GM12878 (cell line): ENCODE measurements at regions not wholly inside any gene's neighbourhood (a gene's known extent, or its start where the extent isn't known, plus 50 kb on each side); places are given as distances from the start of the nearest gene placed in this dataset.

Experiments
- ATAC-seq: fragments of 200-7000 bp; cut with Tn5 transposase; 3 replicates; pipeline ENCODE4 v1.9.1; 2020; ENCODE audit warnings: mild to moderate bottlenecking, moderate library complexity
- BruUV-seq: library from RNA; stranded (reverse); fragments of 400-500 nt; replicated peaks from 2 replicates; lab custom pipeline; 2021; lab: Mats Ljungman, UMichigan
- CTCF ChIA-PET: fragments of 300-600 bp; sonication (Branson Sonifier 250); formaldehyde crosslinking; extraction: SDS; loops from one replicate; lab custom pipeline; 2021; ENCODE audit warnings: inconsistent platforms; lab: Yijun Ruan, JAX
- POLR2A ChIA-PET: fragments of 350-600 bp; formaldehyde crosslinking; extraction: SDS; loops from one replicate; lab custom pipeline; 2021; ENCODE audit warnings: inconsistent platforms; lab: Charles Lee
- RAD21 ChIA-PET: fragments of 300-600 bp; sonication (Branson Sonifier 250); formaldehyde crosslinking; loops from one replicate; lab custom pipeline; 2023; ENCODE audit warnings: antibody characterized with exemption; ENCODE audit not compliant: unreplicated experiment; lab: Charles Lee
- SMC1A ChIA-PET: fragments of 300-600 bp; sonication (Branson Sonifier 250); formaldehyde crosslinking; loops from one replicate; lab custom pipeline; 2023; ENCODE audit not compliant: unreplicated experiment, uncharacterized antibody; lab: Charles Lee
- DNase-seq: peaks from one replicate; pipeline ENCODE4 v3.0.0-alpha.2; 2011; ENCODE audit warnings: low read depth, low spot score
- FAIRE-seq: peaks from 3 replicates; lab custom pipeline; 2011; peaks lifted over from hg19 to GRCh38; lab: Jason Lieb, UNC
- H2AFZ ChIP-seq: 2 replicates; pipeline ENCODE4 v1.6.0; 2011; ENCODE audit warnings: low read depth, low read length, control low read depth; ENCODE audit not compliant: control insufficient read depth
- H3K27ac ChIP-seq: 2 replicates; pipeline ENCODE4 v1.5.1; 2011; ENCODE audit warnings: control low read depth; ENCODE audit not compliant: control insufficient read depth, insufficient read depth
- H3K27me3 ChIP-seq, 2 experiments: replicated peaks in 1 of 2; 2 replicates each; pipeline versions ENCODE4 v1.6.0 to v1.6.1; 2011; ENCODE audit warnings: low read length in 1 of 2; ENCODE audit not compliant: control insufficient read depth in 2 of 2, insufficient read depth in 2 of 2
- H3K36me3 ChIP-seq, 2 experiments: 2 replicates each; pipeline ENCODE4 v1.5.1; 2011; ENCODE audit warnings: low read length in 1 of 2; ENCODE audit not compliant: control insufficient read depth in 2 of 2, insufficient read depth in 2 of 2
- H3K4me1 ChIP-seq: 2 replicates; pipeline ENCODE4 v1.6.1; 2011; ENCODE audit warnings: mild to moderate bottlenecking, low read length, moderate library complexity, mixed read lengths; ENCODE audit not compliant: control insufficient read depth, insufficient read depth
- H3K4me2 ChIP-seq: 2 replicates; pipeline ENCODE4 v1.6.0; 2011; ENCODE audit warnings: control low read depth; ENCODE audit not compliant: control insufficient read depth, insufficient read depth
- H3K4me3 ChIP-seq: fragments of 200-600 bp; sonication (generic); 2 replicates; pipeline ENCODE4 v1.5.1; 2016
- H3K79me2 ChIP-seq: 2 replicates; pipeline ENCODE4 v1.6.0; 2011; ENCODE audit warnings: low read length; ENCODE audit not compliant: control insufficient read depth, insufficient read depth
- H3K9ac ChIP-seq: 2 replicates; pipeline ENCODE4 v1.8.0; 2011; ENCODE audit warnings: low read length, control low read depth, mixed read lengths; ENCODE audit not compliant: control insufficient read depth, insufficient read depth
- H3K9me3 ChIP-seq: replicated peaks from 3 replicates; pipeline ENCODE4 v1.5.1; 2011; ENCODE audit warnings: mild to moderate bottlenecking, low read length; ENCODE audit not compliant: control insufficient read depth, insufficient read depth
- H4K20me1 ChIP-seq: 2 replicates; pipeline ENCODE4 v1.6.0; 2011; ENCODE audit not compliant: control insufficient read depth, insufficient read depth
- ASH2L ChIP-seq: fragments of 300-600, 200-600 bp; sonication (generic); IDR thresholded peaks from 2 replicates; pipeline ENCODE4 v1.6.1; 2017; ENCODE audit warnings: low read depth, mild to moderate bottlenecking, borderline replicate concordance
- EP300 ChIP-seq, 2 experiments: fragments of 150-350 bp in 1 of 2; IDR thresholded peaks; 2 replicates each; pipeline ENCODE4 v1.6.1; 2011 to 2012; ENCODE audit warnings: low read depth in 2 of 2, low read length in 2 of 2, borderline replicate concordance in 1 of 2, improper control_type of control experiment in 1 of 2, inconsistent platforms in 1 of 2; ENCODE audit not compliant: control insufficient read depth in 1 of 2
- IRF4 ChIP-seq: IDR thresholded peaks from 2 replicates; pipeline ENCODE4 v1.6.1; 2011; ENCODE audit warnings: low read depth, low read length
- KDM1A ChIP-seq: fragments of 200-600 bp; sonication (generic); IDR thresholded peaks from 2 replicates; pipeline ENCODE4 v1.6.1; 2016; ENCODE audit warnings: borderline replicate concordance
- KLF5 ChIP-seq: fragments of 450-650 bp; IDR thresholded peaks from 2 replicates; pipeline ENCODE4 v1.6.1; 2014; ENCODE audit warnings: mild to moderate bottlenecking; ENCODE audit not compliant: partially characterized antibody
- MAX ChIP-seq: IDR thresholded peaks from 2 replicates; pipeline ENCODE4 v1.6.1; 2012; ENCODE audit warnings: low read depth, low read length, improper control_type of control experiment
- NR2C2 ChIP-seq: IDR thresholded peaks from 2 replicates; pipeline ENCODE4 v1.6.1; 2011; ENCODE audit warnings: borderline replicate concordance, low read depth; ENCODE audit not compliant: control insufficient read depth, insufficient read length
- PAX8 ChIP-seq: fragments of 450-650 bp; IDR thresholded peaks from 2 replicates; pipeline ENCODE4 v1.6.1; 2017; ENCODE audit warnings: mild to moderate bottlenecking, moderate library complexity
- RBBP5 ChIP-seq: fragments of 200-600 bp; sonication (generic); conservative IDR thresholded peaks from 2 replicates; pipeline ENCODE4 v1.6.1; 2016
- SKIL ChIP-seq: fragments of 450-650 bp; IDR thresholded peaks from 2 replicates; pipeline ENCODE4 v1.6.1; 2017; ENCODE audit warnings: mild to moderate bottlenecking, low read depth, inconsistent platforms; ENCODE audit not compliant: poor library complexity, severe bottlenecking
- SPI1 ChIP-seq: IDR thresholded peaks from 2 replicates; pipeline ENCODE4 v1.6.1; 2011; ENCODE audit warnings: low read depth, mild to moderate bottlenecking, low read length, moderate library complexity, borderline replicate concordance; ENCODE audit not compliant: insufficient read depth
- TCF3 ChIP-seq: IDR thresholded peaks from 2 replicates; pipeline ENCODE4 v1.6.1; 2012; ENCODE audit warnings: low read depth, mild to moderate bottlenecking, low read length, borderline replicate concordance; ENCODE audit not compliant: insufficient read depth
- USF2 ChIP-seq: IDR thresholded peaks from 2 replicates; pipeline ENCODE4 v1.6.1; 2011; ENCODE audit warnings: low read depth, low read length, improper control_type of control experiment, borderline replicate concordance
- WRNIP1 ChIP-seq: IDR thresholded peaks from 2 replicates; pipeline ENCODE4 v1.6.1; 2011; ENCODE audit warnings: low read depth, low read length, improper control_type of control experiment, borderline replicate concordance
- ZBTB33 ChIP-seq: fragments of 450-650 bp; IDR thresholded peaks from 2 replicates; pipeline ENCODE4 v1.6.1; 2017; ENCODE audit warnings: mild to moderate bottlenecking
- in situ Hi-C: fragments of 300-500 bp; cut with MboI; formaldehyde crosslinking; loops from 9 replicates; pipeline ENCODE4 v1.14.3; 2018; ENCODE audit warnings: mixed read lengths
- intact Hi-C: fragments of 100-400 bp; cut with micrococcal nuclease; formaldehyde crosslinking; loops from one replicate; pipeline ENCODE4 v1.14.2; 2022; ENCODE audit not compliant: unreplicated experiment
- TF ChIP-seq, protein P1 (sequence below): fragments of 450-650 bp; IDR thresholded peaks from 2 replicates; pipeline ENCODE4 v1.6.1; 2017; ENCODE audit warnings: low read depth, mild to moderate bottlenecking, moderate library complexity

GRCh38 chr5:24909210-24909609 lies 264.4 kb upstream of the CDH10 start:
- Histone ChIP-seq H3K4me2 (no peak overlapping the region), H2AFZ (no peak overlapping the region), H3K4me1 (no peaks in the 10 kb centered on the region), H4K20me1 (no peaks in the 10 kb centered on the region), H3K4me3 (no peak overlapping the region), H3K36me3 (no peaks in the 10 kb centered on the region), H3K9ac (no peak overlapping the region), H3K27me3 (no peaks in the 10 kb centered on the region), H3K27ac (no peak overlapping the region), H3K9me3 (no peaks in the 10 kb centered on the region), H3K79me2 (no peaks in the 10 kb centered on the region)
- in situ Hi-C loops (no loop called here), intact Hi-C loops (no loop called here)
- FAIRE-seq (no peak), ATAC-seq (no peak), DNase-seq (no peak)
- ChIA-PET POLR2A (no interaction called here), RAD21 (no interaction called here), CTCF (no interaction called here), SMC1A (no interaction called here)
- BruUV-seq = no TSS peak
- TF ChIP-seq WRNIP1 = no peak
- TF ChIP-seq KLF5 = no peak
- no peak for TF ChIP-seq SPI1
- TF ChIP-seq, protein P1, sequence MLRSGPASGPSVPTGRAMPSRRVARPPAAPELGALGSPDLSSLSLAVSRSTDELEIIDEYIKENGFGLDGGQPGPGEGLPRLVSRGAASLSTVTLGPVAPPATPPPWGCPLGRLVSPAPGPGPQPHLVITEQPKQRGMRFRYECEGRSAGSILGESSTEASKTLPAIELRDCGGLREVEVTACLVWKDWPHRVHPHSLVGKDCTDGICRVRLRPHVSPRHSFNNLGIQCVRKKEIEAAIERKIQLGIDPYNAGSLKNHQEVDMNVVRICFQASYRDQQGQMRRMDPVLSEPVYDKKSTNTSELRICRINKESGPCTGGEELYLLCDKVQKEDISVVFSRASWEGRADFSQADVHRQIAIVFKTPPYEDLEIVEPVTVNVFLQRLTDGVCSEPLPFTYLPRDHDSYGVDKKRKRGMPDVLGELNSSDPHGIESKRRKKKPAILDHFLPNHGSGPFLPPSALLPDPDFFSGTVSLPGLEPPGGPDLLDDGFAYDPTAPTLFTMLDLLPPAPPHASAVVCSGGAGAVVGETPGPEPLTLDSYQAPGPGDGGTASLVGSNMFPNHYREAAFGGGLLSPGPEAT = no peak
- no peak for TF ChIP-seq KDM1A
- no peak for TF ChIP-seq NR2C2
- TF ChIP-seq SKIL = no peak
- no peak for TF ChIP-seq PAX8
- no peak for TF ChIP-seq MAX
- TF ChIP-seq ZBTB33 = no peak
- TF ChIP-seq EP300 (IDR thresholded peaks at IDR 0.05; ENCODE audit: borderline replicate concordance in 1 of 2, control insufficient read depth in 1 of 2, low read depth in 2 of 2, low read length in 2 of 2) = no peak
- no peak for TF ChIP-seq USF2
- no peak for TF ChIP-seq IRF4
- TF ChIP-seq ASH2L = no peak
- no peak for TF ChIP-seq RBBP5
- no peak for TF ChIP-seq TCF3
